ENCODE measurements at regions not wholly inside any gene's neighbourhood (a gene's known extent, or its start where the extent isn't known, plus 50 kb on each side); places are given as distances from the start of the nearest gene placed in this dataset.
A peak's percentile ranks its signal among the peaks of the same experiment; 100 is the strongest.

GRCh38 chr11:45468267-45468856 is 182.2 kb upstream of the SYT13 start:
- FAIRE-seq, result peak; percentile 40
- Histone ChIP-seq H3K27ac (ENCODE audit: insufficient read depth, low read depth, low read length) (no peak overlapping the region), H3K36me3 (ENCODE audit: control insufficient read depth in 2 of 2, extremely low read depth in 1 of 2, insufficient read depth in 2 of 2, low read length in 2 of 2) (no peaks in the 10 kb centered on the region), H3K9me1 (replicated peaks; ENCODE audit: control insufficient read depth, extremely low read depth, insufficient read depth, low read length) (no peaks in the 10 kb centered on the region), H3K4me1 (ENCODE audit: control insufficient read depth, extremely low read depth, insufficient read depth, low read length) (peaks cover 6% of the 10 kb centered on the region), H3K4me2 (ENCODE audit: insufficient read depth, low read length) (no peak overlapping the region), H3K79me2 (ENCODE audit: control insufficient read depth, insufficient read depth, low read length) (no peaks in the 10 kb centered on the region), H2AFZ (ENCODE audit: low read depth, low read length) (peak overlapping the region; percentile 68), H3K9ac (replicated peaks; ENCODE audit: extremely low read depth, insufficient read depth, low read length) (no peak overlapping the region), H3K9me3 (replicated peaks; ENCODE audit: control insufficient read depth, insufficient read depth, low read length) (no peaks in the 10 kb centered on the region), H3K4me3 (replicated peaks in 1 of 3; ENCODE audit: insufficient read depth in 1 of 3, low read depth in 1 of 3, low read length in 3 of 3) (no peak overlapping the region), H4K20me1 (replicated peaks; ENCODE audit: control insufficient read depth, extremely low read depth, insufficient read depth, low read length) (no peaks in the 10 kb centered on the region), H3K27me3 (ENCODE audit: control insufficient read depth in 2 of 2, insufficient read depth in 2 of 2, low read length in 2 of 2) (no peaks in the 10 kb centered on the region)
- ChIA-PET POLR2A (no interaction called here), CTCF (interaction anchor here (0.6 to 2.5 kb wide), 5 partner anchors 8 to 303 kb away, joined by 3 to 11 read pairs (median 4); no protein-coding TSS in a partner anchor)
- TF ChIP-seq CTCF (IDR thresholded peaks at IDR 0.05; ENCODE audit: extremely low read depth in 1 of 2, insufficient read depth in 1 of 2, low read depth in 1 of 2, low read length in 2 of 2), result no peak
- no peak for TF ChIP-seq POLR2A (IDR thresholded peaks at IDR 0.05; ENCODE audit: low read depth, low read length)
- TF ChIP-seq POLR2AphosphoS5 (IDR thresholded peaks at IDR 0.05; ENCODE audit: insufficient read depth, low read depth, low read length), result no peak
- no peak for TF ChIP-seq GATA2 (IDR thresholded peaks at IDR 0.05; ENCODE audit: insufficient read depth, insufficient read length, low read depth, low read length)
- TF ChIP-seq MYC (IDR thresholded peaks at IDR 0.05; ENCODE audit: low read depth, low read length), result no peak
- no peak for TF ChIP-seq FOS (IDR thresholded peaks at IDR 0.05; ENCODE audit: borderline replicate concordance, insufficient read depth, low read length)
- no peak for TF ChIP-seq MAX (IDR thresholded peaks at IDR 0.05; ENCODE audit: insufficient read depth, insufficient read length)
- no peak for TF ChIP-seq JUN (IDR thresholded peaks at IDR 0.05; ENCODE audit: borderline replicate concordance, insufficient read depth, insufficient read length, low read depth)
- peak; percentile 6 for DNase-seq (ENCODE audit: low read depth, low spot score)
- BruUV-seq (replicated peaks), result no TSS peak
- dilution Hi-C loops (cut with MboI; ENCODE audit: extremely low pct_ligation_motif_present, low sequenced_read_pairs), result no loop called here
- intact Hi-C loops (cut with micrococcal nuclease), result no loop called here

Data from endothelial cell of umbilical vein (primary cell).